ENCODE measurements at regions not wholly inside any gene's neighbourhood (a gene's known extent, or its start where the extent isn't known, plus 50 kb on each side); places are given as distances from the start of the nearest gene placed in this dataset.

- Histone ChIP-seq H3K27me3 (ENCODE audit: control insufficient read depth in 2 of 2, insufficient read depth in 2 of 2, low read length in 2 of 2) (no peaks in the 10 kb centered on the region), H3K9me1 (replicated peaks; ENCODE audit: control insufficient read depth, extremely low read depth, insufficient read depth, low read length) (no peaks in the 10 kb centered on the region), H3K79me2 (ENCODE audit: control insufficient read depth, insufficient read depth, low read length) (no peaks in the 10 kb centered on the region), H3K36me3 (ENCODE audit: control insufficient read depth in 2 of 2, extremely low read depth in 1 of 2, insufficient read depth in 2 of 2, low read length in 2 of 2) (no peaks in the 10 kb centered on the region), H4K20me1 (replicated peaks; ENCODE audit: control insufficient read depth, extremely low read depth, insufficient read depth, low read length) (no peaks in the 10 kb centered on the region), H3K9ac (replicated peaks; ENCODE audit: extremely low read depth, insufficient read depth, low read length) (no peak overlapping the region), H3K27ac (ENCODE audit: insufficient read depth, low read depth, low read length) (no peak overlapping the region), H3K9me3 (replicated peaks; ENCODE audit: control insufficient read depth, insufficient read depth, low read length) (peaks cover 2% of the 10 kb centered on the region), H3K4me1 (ENCODE audit: control insufficient read depth, extremely low read depth, insufficient read depth, low read length) (no peaks in the 10 kb centered on the region), H2AFZ (ENCODE audit: low read depth, low read length) (no peak overlapping the region), H3K4me2 (ENCODE audit: insufficient read depth, low read length) (no peak overlapping the region), H3K4me3 (replicated peaks in 1 of 3; ENCODE audit: insufficient read depth in 1 of 3, low read depth in 1 of 3, low read length in 3 of 3) (no peak overlapping the region)
- ChIA-PET POLR2A (no interaction called here), CTCF (no interaction called here)
- no TSS peak for BruUV-seq (replicated peaks)
- dilution Hi-C loops (cut with MboI; ENCODE audit: extremely low pct_ligation_motif_present, low sequenced_read_pairs): no loop called here
- no peak for TF ChIP-seq MAX (IDR thresholded peaks at IDR 0.05; ENCODE audit: insufficient read depth, insufficient read length)
- no peak for TF ChIP-seq POLR2AphosphoS5 (IDR thresholded peaks at IDR 0.05; ENCODE audit: insufficient read depth, low read depth, low read length)
- no peak for TF ChIP-seq JUN (IDR thresholded peaks at IDR 0.05; ENCODE audit: borderline replicate concordance, insufficient read depth, insufficient read length, low read depth)
- TF ChIP-seq FOS (IDR thresholded peaks at IDR 0.05; ENCODE audit: borderline replicate concordance, insufficient read depth, low read length): no peak
- no peak for TF ChIP-seq MYC (IDR thresholded peaks at IDR 0.05; ENCODE audit: low read depth, low read length)
- TF ChIP-seq POLR2A (IDR thresholded peaks at IDR 0.05; ENCODE audit: low read depth, low read length): no peak
- TF ChIP-seq CTCF (IDR thresholded peaks at IDR 0.05; ENCODE audit: extremely low read depth in 1 of 2, insufficient read depth in 1 of 2, low read depth in 1 of 2, low read length in 2 of 2): no peak
- no peak for TF ChIP-seq EZH2 (IDR thresholded peaks at IDR 0.05; ENCODE audit: borderline replicate concordance, low read depth, low read length, severe bottlenecking)
- no peak for TF ChIP-seq GATA2 (IDR thresholded peaks at IDR 0.05; ENCODE audit: insufficient read depth, insufficient read length, low read depth, low read length)
- FAIRE-seq (no peak), DNase-seq (ENCODE audit: low read depth, low spot score) (no peak)
- intact Hi-C loops (cut with micrococcal nuclease): no loop called here
Measured at GRCh38 chr2:199015072-199015471, 442.7 kb downstream of the SATB2 start.
